NCI-H2171 treated with DMSO at 0.1 percent for 48 hours (cell line): ENCODE measurements at regions not wholly inside any gene's neighbourhood (a gene's known extent, or its start where the extent isn't known, plus 50 kb on each side); places are given as distances from the start of the nearest gene placed in this dataset.

Experiments used
- DNase-seq: peaks from one replicate; lab custom pipeline; 2025; lab: John Stamatoyannopoulos, UW

GRCh38 chr7:21092766-21093702 is 306.3 kb upstream of the SP8 start:
- no peak for DNase-seq

- DNase-seq = no peak
Measured at GRCh38 chr7:21094589-21094988, 307.9 kb upstream of the SP8 start.

GRCh38 chr7:21099432-21099831 is 312.7 kb upstream of the SP8 start:
- no peak for DNase-seq

GRCh38 chr7:21099955-21100354 is 313.3 kb upstream of the SP8 start:
- no peak for DNase-seq

GRCh38 chr7:21101541-21101940 is 314.9 kb upstream of the SP8 start:
- DNase-seq = no peak

- DNase-seq = no peak
Measured at GRCh38 chr7:21103426-21104123, 316.9 kb upstream of the SP8 start.

- no peak for DNase-seq
Measured at GRCh38 chr7:21104124-21104500, 317.4 kb upstream of the SP8 start.

- DNase-seq = no peak
Measured at GRCh38 chr7:21106296-21106732, 319.6 kb upstream of the SP8 start.

GRCh38 chr7:21107101-21107500 is 320.4 kb upstream of the SP8 start:
- DNase-seq = no peak

- DNase-seq = no peak
Measured at GRCh38 chr7:21108182-21108581, 319.7 kb upstream of the SP4 start.

GRCh38 chr7:21113609-21114415 is 314.1 kb upstream of the SP4 start:
- DNase-seq = no peak

GRCh38 chr7:21123586-21123985 is 304.3 kb upstream of the SP4 start:
- DNase-seq = no peak

GRCh38 chr7:21125297-21125696 is 302.6 kb upstream of the SP4 start:
- no peak for DNase-seq

- DNase-seq = no peak
Measured at GRCh38 chr7:21128062-21128817, 299.6 kb upstream of the SP4 start.

GRCh38 chr7:21131897-21132296 is 296.0 kb upstream of the SP4 start:
- no peak for DNase-seq

GRCh38 chr7:21134631-21135030 is 293.3 kb upstream of the SP4 start:
- DNase-seq = no peak

GRCh38 chr7:21135437-21135836 is 292.4 kb upstream of the SP4 start:
- no peak for DNase-seq

GRCh38 chr7:21137640-21138039 is 290.2 kb upstream of the SP4 start:
- DNase-seq = no peak

GRCh38 chr7:21140622-21141021 is 287.3 kb upstream of the SP4 start:
- DNase-seq = no peak

GRCh38 chr7:21141476-21141875 is 286.4 kb upstream of the SP4 start:
- DNase-seq = no peak

- no peak for DNase-seq
Measured at GRCh38 chr7:21142081-21142480, 285.8 kb upstream of the SP4 start.
